ENCODE measurements at regions not wholly inside any gene's neighbourhood (a gene's known extent, or its start where the extent isn't known, plus 50 kb on each side); places are given as distances from the start of the nearest gene placed in this dataset.

- TF ChIP-seq, protein P1, sequence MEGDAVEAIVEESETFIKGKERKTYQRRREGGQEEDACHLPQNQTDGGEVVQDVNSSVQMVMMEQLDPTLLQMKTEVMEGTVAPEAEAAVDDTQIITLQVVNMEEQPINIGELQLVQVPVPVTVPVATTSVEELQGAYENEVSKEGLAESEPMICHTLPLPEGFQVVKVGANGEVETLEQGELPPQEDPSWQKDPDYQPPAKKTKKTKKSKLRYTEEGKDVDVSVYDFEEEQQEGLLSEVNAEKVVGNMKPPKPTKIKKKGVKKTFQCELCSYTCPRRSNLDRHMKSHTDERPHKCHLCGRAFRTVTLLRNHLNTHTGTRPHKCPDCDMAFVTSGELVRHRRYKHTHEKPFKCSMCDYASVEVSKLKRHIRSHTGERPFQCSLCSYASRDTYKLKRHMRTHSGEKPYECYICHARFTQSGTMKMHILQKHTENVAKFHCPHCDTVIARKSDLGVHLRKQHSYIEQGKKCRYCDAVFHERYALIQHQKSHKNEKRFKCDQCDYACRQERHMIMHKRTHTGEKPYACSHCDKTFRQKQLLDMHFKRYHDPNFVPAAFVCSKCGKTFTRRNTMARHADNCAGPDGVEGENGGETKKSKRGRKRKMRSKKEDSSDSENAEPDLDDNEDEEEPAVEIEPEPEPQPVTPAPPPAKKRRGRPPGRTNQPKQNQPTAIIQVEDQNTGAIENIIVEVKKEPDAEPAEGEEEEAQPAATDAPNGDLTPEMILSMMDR (IDR thresholded peaks at IDR 0.05) = no peak
- no peak for TF ChIP-seq POLR2A (IDR thresholded peaks at IDR 0.05)
Measured at GRCh38 chr21:34019402-34019801, 54.0 kb upstream of the MRPS6 start.
